ENCODE measurements at regions not wholly inside any gene's neighbourhood (a gene's known extent, or its start where the extent isn't known, plus 50 kb on each side); places are given as distances from the start of the nearest gene placed in this dataset.
"Not testable (repeated sequence)": the region's sequence is repeated elsewhere in the genome, so short reads cannot be mapped to it uniquely, and the experiment has no call there.

- DNase-seq (ENCODE audit: low spot score): no peak
Measured at GRCh38 chr19:5290336-5291262, 50.0 kb downstream of the PTPRS start.

- no peak for DNase-seq (ENCODE audit: low spot score)
Measured at GRCh38 chr19:5289060-5289990, 51.3 kb downstream of the PTPRS start.

GRCh38 chr19:5288347-5288739 lies 52.3 kb downstream of the PTPRS start:
- peak; percentile 48 for DNase-seq (ENCODE audit: low spot score)

GRCh38 chr19:5287066-5287465 lies 53.5 kb downstream of the PTPRS start:
- DNase-seq (ENCODE audit: low spot score): no peak

- DNase-seq (ENCODE audit: low spot score): no peak
Measured at GRCh38 chr19:5286465-5287029, 54.1 kb downstream of the PTPRS start.

GRCh38 chr19:5285955-5286354 lies 54.7 kb downstream of the PTPRS start:
- DNase-seq (ENCODE audit: low spot score): no peak

GRCh38 chr19:5285311-5285710 lies 55.3 kb downstream of the PTPRS start:
- DNase-seq (ENCODE audit: low spot score): no peak

GRCh38 chr19:5282901-5283300 lies 57.7 kb downstream of the PTPRS start:
- no peak for DNase-seq (ENCODE audit: low spot score)

GRCh38 chr19:5281588-5281987 lies 59.0 kb downstream of the PTPRS start:
- DNase-seq (ENCODE audit: low spot score): peak; percentile 53

- not testable (repeated sequence) for DNase-seq (ENCODE audit: low spot score)
Measured at GRCh38 chr19:5275668-5276067, 64.9 kb downstream of the PTPRS start.

- no peak for DNase-seq (ENCODE audit: low spot score)
Measured at GRCh38 chr19:5273782-5274181, 66.8 kb downstream of the PTPRS start.

- peak; percentile 14 for DNase-seq (ENCODE audit: low spot score)
Measured at GRCh38 chr19:5271145-5271544, 69.5 kb downstream of the PTPRS start.

GRCh38 chr19:5269926-5270325 lies 70.7 kb downstream of the PTPRS start:
- no peak for DNase-seq (ENCODE audit: low spot score)

GRCh38 chr19:5269279-5269678 lies 71.3 kb downstream of the PTPRS start:
- no peak for DNase-seq (ENCODE audit: low spot score)

- DNase-seq (ENCODE audit: low spot score): no peak
Measured at GRCh38 chr19:5268801-5269200, 71.8 kb downstream of the PTPRS start.

- no peak for DNase-seq (ENCODE audit: low spot score)
Measured at GRCh38 chr19:5265260-5265659, 75.4 kb downstream of the PTPRS start.

GRCh38 chr19:5264453-5264852 lies 76.2 kb downstream of the PTPRS start:
- DNase-seq (ENCODE audit: low spot score): no peak

GRCh38 chr19:5263615-5264014 lies 77.0 kb downstream of the PTPRS start:
- DNase-seq (ENCODE audit: low spot score): no peak

GRCh38 chr19:5262721-5263120 lies 77.9 kb downstream of the PTPRS start:
- DNase-seq (ENCODE audit: low spot score): no peak

GRCh38 chr19:5261156-5261890 lies 79.3 kb downstream of the PTPRS start:
- DNase-seq (ENCODE audit: low spot score): no peak

- no peak for DNase-seq (ENCODE audit: low spot score)
Measured at GRCh38 chr19:5260381-5260967, 80.1 kb downstream of the PTPRS start.

Data from AG08395 (cell line).